HEK293 (cell line): ENCODE measurements at regions not wholly inside any gene's neighbourhood (a gene's known extent, or its start where the extent isn't known, plus 50 kb on each side); places are given as distances from the start of the nearest gene placed in this dataset.

Source experiments
- CTCF ChIA-PET: fragments of 350-600 bp; formaldehyde crosslinking; extraction: SDS; loops from one replicate; lab custom pipeline; 2021; ENCODE audit warnings: antibody characterized with exemption; lab: Yijun Ruan, JAX
- POLR2A ChIA-PET: fragments of 300-600 bp; formaldehyde crosslinking; extraction: SDS; loops from one replicate; lab custom pipeline; 2020; ENCODE audit warnings: antibody characterized with exemption, inconsistent platforms; lab: Yijun Ruan, JAX
- H3K27ac ChIP-seq: fragments of 200-500 bp; sonication (Bioruptor generic); 2 replicates; pipeline ENCODE4 v1.5.1; 2014; ENCODE audit warnings: low read depth, low read length, control low read depth, inconsistent platforms; ENCODE audit errors: extremely low read depth
- H3K36me3 ChIP-seq, 2 experiments: fragments of 200-500 bp in 1 of 2; sonication (Bioruptor generic) in 1 of 2; 1 replicate in 1 of 2; 2 replicates in 1 of 2; pipeline ENCODE4 v1.5.1; 2014 to 2017; ENCODE audit warnings: inconsistent platforms in 2 of 2, low read length in 2 of 2; ENCODE audit not compliant: control insufficient read depth in 2 of 2, insufficient read depth in 1 of 2
- H3K4me1 ChIP-seq: fragments of 200-500 bp; sonication (Bioruptor generic); 2 replicates; pipeline ENCODE4 v1.5.1; 2014; ENCODE audit warnings: mild to moderate bottlenecking, low read length, inconsistent platforms; ENCODE audit not compliant: control insufficient read depth, insufficient read depth
- H3K4me3 ChIP-seq: 2 replicates; pipeline ENCODE4 v1.5.1; 2011; ENCODE audit warnings: low read depth, mild to moderate bottlenecking, control low read depth, low read length, moderate library complexity
- H3K9me3 ChIP-seq: fragments of 200-500 bp; sonication (Bioruptor generic); 2 replicates; pipeline ENCODE4 v1.5.1; 2014; ENCODE audit warnings: low read depth, low read length, inconsistent platforms; ENCODE audit not compliant: control insufficient read depth, insufficient read depth
- GLI2 ChIP-seq: fragments of 450-650 bp; formaldehyde crosslinking; IDR thresholded peaks from 2 replicates; pipeline ENCODE4; 2017; ENCODE audit warnings: missing biosample characterization, missing genetic modification characterization, low read depth, borderline replicate concordance
- KLF1 ChIP-seq: fragments of 450-650 bp; formaldehyde crosslinking; IDR thresholded peaks from 2 replicates; pipeline ENCODE4 v1.5.1; 2016; ENCODE audit warnings: missing biosample characterization, missing genetic modification characterization
- SCRT2 ChIP-seq: fragments of 450-650 bp; formaldehyde crosslinking; IDR thresholded peaks from 2 replicates; pipeline ENCODE4 v1.5.1; 2016; ENCODE audit warnings: missing biosample characterization, missing genetic modification characterization
- SP2 ChIP-seq: fragments of 450-650 bp; formaldehyde crosslinking; IDR thresholded peaks from 2 replicates; pipeline ENCODE4 v1.5.1; 2016; ENCODE audit warnings: missing biosample characterization, missing genetic modification characterization
- TCF7L2 ChIP-seq: IDR thresholded peaks from 2 replicates; pipeline ENCODE4 v1.6.1; 2011; ENCODE audit warnings: low read depth, mild to moderate bottlenecking, inconsistent platforms, low read length, moderate library complexity, borderline replicate concordance
- ZBTB20 ChIP-seq: fragments of 450-650 bp; formaldehyde crosslinking; IDR thresholded peaks from 2 replicates; pipeline ENCODE4 v1.5.1; 2016; ENCODE audit warnings: missing biosample characterization, missing genetic modification characterization
- ZNF140 ChIP-seq: fragments of 450-650 bp; formaldehyde crosslinking; IDR thresholded peaks from 2 replicates; pipeline ENCODE4 v1.5.1; 2016; ENCODE audit warnings: missing biosample characterization, missing genetic modification characterization
- ZNF184 ChIP-seq: fragments of 450-650 bp; IDR thresholded peaks from 2 replicates; pipeline ENCODE4 v1.5.1; 2018; ENCODE audit warnings: missing biosample characterization, mild to moderate bottlenecking, missing genetic modification characterization
- ZNF2 ChIP-seq: fragments of 450-650 bp; formaldehyde crosslinking; IDR thresholded peaks from 2 replicates; pipeline ENCODE4 v1.5.1; 2016; ENCODE audit warnings: missing biosample characterization, missing genetic modification characterization
- ZNF23 ChIP-seq: fragments of 450-650 bp; formaldehyde crosslinking; IDR thresholded peaks from 2 replicates; pipeline ENCODE4 v1.5.1; 2016; ENCODE audit warnings: missing biosample characterization, missing genetic modification characterization, borderline replicate concordance
- ZNF274 ChIP-seq, 2 experiments: fragments of 200-500 bp in 1 of 2; fragments of 450-650 bp in 1 of 2; sonication (Bioruptor generic) in 1 of 2; formaldehyde crosslinking in 1 of 2; IDR thresholded peaks; 2 replicates each; pipeline versions ENCODE4 v1.5.1 to v1.6.1; 2014 to 2016; ENCODE audit warnings: borderline replicate concordance in 1 of 2, inconsistent platforms in 1 of 2, low read length in 1 of 2, missing biosample characterization in 1 of 2, missing genetic modification characterization in 1 of 2
- ZNF302 ChIP-seq: fragments of 450-650 bp; formaldehyde crosslinking; IDR thresholded peaks from 2 replicates; pipeline ENCODE4 v1.5.1; 2016; ENCODE audit warnings: missing biosample characterization, missing genetic modification characterization, low read depth
- ZNF416 ChIP-seq: fragments of 450-650 bp; formaldehyde crosslinking; IDR thresholded peaks from 2 replicates; pipeline ENCODE4 v1.5.1; 2016; ENCODE audit warnings: missing biosample characterization, missing genetic modification characterization
- ZNF48 ChIP-seq: fragments of 450-650 bp; formaldehyde crosslinking; IDR thresholded peaks from 2 replicates; pipeline ENCODE4 v1.5.1; 2016; ENCODE audit warnings: missing biosample characterization, missing genetic modification characterization
- ZNF544 ChIP-seq: fragments of 450-650 bp; formaldehyde crosslinking; IDR thresholded peaks from 2 replicates; pipeline ENCODE4 v1.5.0; 2017; ENCODE audit warnings: missing biosample characterization, missing genetic modification characterization
- ZNF596 ChIP-seq: fragments of 450-650 bp; IDR thresholded peaks from 2 replicates; pipeline ENCODE4 v1.5.0; 2018; ENCODE audit warnings: missing biosample characterization, mild to moderate bottlenecking, missing genetic modification characterization, moderate library complexity
- ZNF623 ChIP-seq: fragments of 450-650 bp; formaldehyde crosslinking; IDR thresholded peaks from 2 replicates; pipeline ENCODE4 v1.5.1; 2016; ENCODE audit warnings: missing biosample characterization, missing genetic modification characterization
- ZNF626 ChIP-seq: fragments of 450-650 bp; sonication (Bioruptor Pico); formaldehyde crosslinking; IDR thresholded peaks from 2 replicates; pipeline ENCODE4 v1.5.1; 2018; ENCODE audit warnings: missing biosample characterization, missing genetic modification characterization, inconsistent platforms
- ZNF670 ChIP-seq: fragments of 450-650 bp; formaldehyde crosslinking; IDR thresholded peaks from 2 replicates; pipeline ENCODE4 v1.5.1; 2016; ENCODE audit warnings: missing biosample characterization, missing genetic modification characterization, low read depth
- ZNF747 ChIP-seq: fragments of 450-650 bp; formaldehyde crosslinking; IDR thresholded peaks from 2 replicates; pipeline ENCODE4 v1.5.1; 2016; ENCODE audit warnings: missing biosample characterization, missing genetic modification characterization
- ZNF785 ChIP-seq: fragments of 450-650 bp; formaldehyde crosslinking; IDR thresholded peaks from 2 replicates; pipeline ENCODE4 v1.5.1; 2016; ENCODE audit warnings: missing biosample characterization, missing genetic modification characterization
- ZNF830 ChIP-seq: fragments of 450-650 bp; IDR thresholded peaks from 2 replicates; pipeline ENCODE4 v1.5.0; 2018; ENCODE audit warnings: missing biosample characterization, missing genetic modification characterization, low read depth, mild to moderate bottlenecking, moderate library complexity
- TF ChIP-seq, protein P1 (sequence below): fragments of 450-650 bp; formaldehyde crosslinking; IDR thresholded peaks from 2 replicates; pipeline ENCODE4 v1.5.1; 2016; ENCODE audit warnings: missing biosample characterization, missing genetic modification characterization
- TF ChIP-seq, protein P2 (sequence below): fragments of 450-650 bp; formaldehyde crosslinking; IDR thresholded peaks from 2 replicates; pipeline ENCODE4 v1.5.1; 2016; ENCODE audit warnings: missing biosample characterization, missing genetic modification characterization

DNA sequence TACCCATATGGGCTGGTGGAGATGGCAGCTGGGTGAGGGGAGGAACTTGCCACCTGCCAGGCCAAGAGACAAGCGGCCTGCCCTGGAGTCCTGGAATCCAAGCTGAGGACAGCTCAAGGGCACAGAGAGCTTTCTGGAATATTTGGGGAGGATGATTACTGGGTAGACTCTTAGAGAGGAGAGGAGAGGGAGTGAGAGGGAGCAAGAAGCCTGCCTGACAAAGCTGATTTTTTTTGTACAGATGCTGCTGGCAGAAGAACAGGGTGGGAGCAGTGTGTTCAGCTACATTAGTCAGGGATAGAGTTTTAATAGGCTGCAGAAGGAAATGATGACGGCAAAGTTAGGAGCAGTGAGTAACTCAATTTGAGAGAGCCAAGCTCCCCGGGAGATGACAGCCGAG lies 299.3 kb downstream of the NXPE2 start:
- Histone ChIP-seq H3K9me3 (no peaks in the 10 kb centered on the region), H3K4me1 (no peaks in the 10 kb centered on the region), H3K27ac (no peak overlapping the region), H3K36me3 (no peaks in the 10 kb centered on the region), H3K4me3 (no peak overlapping the region)
- TF ChIP-seq ZNF544 (tag by site-specific recombination) (no peak), ZNF596 (tag by site-specific recombination) (no peak), GLI2 (tag by site-specific recombination) (no peak), ZNF670 (tag by site-specific recombination) (no peak), TCF7L2 (no peak)
- TF ChIP-seq, protein P1, sequence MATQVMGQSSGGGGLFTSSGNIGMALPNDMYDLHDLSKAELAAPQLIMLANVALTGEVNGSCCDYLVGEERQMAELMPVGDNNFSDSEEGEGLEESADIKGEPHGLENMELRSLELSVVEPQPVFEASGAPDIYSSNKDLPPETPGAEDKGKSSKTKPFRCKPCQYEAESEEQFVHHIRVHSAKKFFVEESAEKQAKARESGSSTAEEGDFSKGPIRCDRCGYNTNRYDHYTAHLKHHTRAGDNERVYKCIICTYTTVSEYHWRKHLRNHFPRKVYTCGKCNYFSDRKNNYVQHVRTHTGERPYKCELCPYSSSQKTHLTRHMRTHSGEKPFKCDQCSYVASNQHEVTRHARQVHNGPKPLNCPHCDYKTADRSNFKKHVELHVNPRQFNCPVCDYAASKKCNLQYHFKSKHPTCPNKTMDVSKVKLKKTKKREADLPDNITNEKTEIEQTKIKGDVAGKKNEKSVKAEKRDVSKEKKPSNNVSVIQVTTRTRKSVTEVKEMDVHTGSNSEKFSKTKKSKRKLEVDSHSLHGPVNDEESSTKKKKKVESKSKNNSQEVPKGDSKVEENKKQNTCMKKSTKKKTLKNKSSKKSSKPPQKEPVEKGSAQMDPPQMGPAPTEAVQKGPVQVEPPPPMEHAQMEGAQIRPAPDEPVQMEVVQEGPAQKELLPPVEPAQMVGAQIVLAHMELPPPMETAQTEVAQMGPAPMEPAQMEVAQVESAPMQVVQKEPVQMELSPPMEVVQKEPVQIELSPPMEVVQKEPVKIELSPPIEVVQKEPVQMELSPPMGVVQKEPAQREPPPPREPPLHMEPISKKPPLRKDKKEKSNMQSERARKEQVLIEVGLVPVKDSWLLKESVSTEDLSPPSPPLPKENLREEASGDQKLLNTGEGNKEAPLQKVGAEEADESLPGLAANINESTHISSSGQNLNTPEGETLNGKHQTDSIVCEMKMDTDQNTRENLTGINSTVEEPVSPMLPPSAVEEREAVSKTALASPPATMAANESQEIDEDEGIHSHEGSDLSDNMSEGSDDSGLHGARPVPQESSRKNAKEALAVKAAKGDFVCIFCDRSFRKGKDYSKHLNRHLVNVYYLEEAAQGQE, result no peak
- CTCF ChIA-PET, result no interaction called here
- POLR2A ChIA-PET, result no interaction called here

DNA sequence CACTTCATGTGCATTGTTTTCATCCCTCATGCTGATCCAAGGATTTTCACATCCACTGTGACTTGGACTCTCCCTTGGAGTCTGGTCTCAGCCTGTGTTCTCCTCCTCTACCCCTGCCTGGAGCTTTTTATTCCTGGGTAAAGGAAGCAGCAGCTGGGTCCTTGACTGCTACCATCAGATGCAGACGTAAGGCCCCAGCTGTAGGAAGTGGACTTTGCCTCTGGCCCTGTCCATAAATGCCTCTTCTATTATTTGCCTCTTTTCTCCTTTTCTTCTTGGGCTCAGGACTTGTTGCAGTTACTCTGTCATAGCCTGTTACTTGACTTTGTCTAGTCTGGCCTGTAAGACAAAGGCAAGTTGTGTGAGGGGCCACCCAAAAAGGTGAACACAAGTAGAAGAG lies 303.8 kb downstream of the NXPE2 start:
- TF ChIP-seq ZNF416 (tag by site-specific recombination) (no peak), ZBTB20 (tag by site-specific recombination) (no peak), ZNF274 (IDR thresholded peaks at IDR 0.05; ENCODE audit: low read length) (no peak), ZNF274 (tag by site-specific recombination; IDR thresholded peaks at IDR 0.05; ENCODE audit: borderline replicate concordance) (no peak), ZNF184 (tag by site-specific recombination) (no peak), SP2 (tag by site-specific recombination) (no peak), ZNF302 (no peak), ZNF48 (no peak), ZNF747 (no peak), ZNF23 (no peak), GLI2 (tag by site-specific recombination) (no peak), ZNF2 (tag by site-specific recombination) (no peak), ZNF140 (tag by site-specific recombination) (no peak), ZNF830 (tag by site-specific recombination) (no peak), SCRT2 (tag by site-specific recombination) (no peak), ZNF626 (tag by site-specific recombination) (no peak), ZNF785 (tag by site-specific recombination) (no peak), KLF1 (tag by site-specific recombination) (no peak), ZNF623 (no peak), ZNF670 (tag by site-specific recombination) (no peak)
- TF ChIP-seq, protein P2, sequence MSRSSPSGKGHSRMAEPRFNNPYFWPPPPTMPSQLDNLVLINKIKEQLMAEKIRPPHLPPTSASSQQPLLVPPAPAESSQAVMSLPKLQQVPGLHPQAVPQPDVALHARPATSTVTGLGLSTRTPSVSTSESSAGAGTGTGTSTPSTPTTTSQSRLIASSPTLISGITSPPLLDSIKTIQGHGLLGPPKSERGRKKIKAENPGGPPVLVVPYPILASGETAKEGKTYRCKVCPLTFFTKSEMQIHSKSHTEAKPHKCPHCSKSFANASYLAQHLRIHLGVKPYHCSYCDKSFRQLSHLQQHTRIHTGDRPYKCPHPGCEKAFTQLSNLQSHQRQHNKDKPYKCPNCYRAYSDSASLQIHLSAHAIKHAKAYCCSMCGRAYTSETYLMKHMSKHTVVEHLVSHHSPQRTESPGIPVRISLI (tag by site-specific recombination), result no peak
- ChIA-PET POLR2A (no interaction called here), CTCF (no interaction called here)
- H3K9me3 ChIP-seq, result no peaks in the 10 kb centered on the region
- H3K36me3 ChIP-seq, result no peaks in the 10 kb centered on the region
- H3K4me1 ChIP-seq, result no peaks in the 10 kb centered on the region
- no peak overlapping the region for H3K4me3 ChIP-seq
- no peak overlapping the region for H3K27ac ChIP-seq
